Esophagus squamous epithelium (tissue), 4 donors: ENCODE measurements at regions not wholly inside any gene's neighbourhood (a gene's known extent, or its start where the extent isn't known, plus 50 kb on each side); places are given as distances from the start of the nearest gene placed in this dataset.

Experiments used
- POLR2A ChIP-seq, 4 donors: fragments of 450-650 bp; IDR thresholded peaks; one replicate each; pipeline ENCODE4 v1.6.1; 2017; ENCODE audit warnings: antibody characterized with exemption in 4 of 4, mild to moderate bottlenecking in 4 of 4, moderate library complexity in 3 of 4
- TF ChIP-seq, protein P1 (sequence below), 6 experiments: fragments of 450-650 bp in 4 of 6; fragments of 200-600 bp in 2 of 6; sonication (generic) in 2 of 6; IDR thresholded peaks; one replicate each; pipeline ENCODE4 v1.5.1; 2016 to 2019; ENCODE audit warnings: antibody characterized with exemption in 6 of 6, mild to moderate bottlenecking in 4 of 6, moderate library complexity in 4 of 6

GRCh38 chr5:38724301-38725030, 121.3 kb upstream of the OSMR start:
- TF ChIP-seq, protein P1, sequence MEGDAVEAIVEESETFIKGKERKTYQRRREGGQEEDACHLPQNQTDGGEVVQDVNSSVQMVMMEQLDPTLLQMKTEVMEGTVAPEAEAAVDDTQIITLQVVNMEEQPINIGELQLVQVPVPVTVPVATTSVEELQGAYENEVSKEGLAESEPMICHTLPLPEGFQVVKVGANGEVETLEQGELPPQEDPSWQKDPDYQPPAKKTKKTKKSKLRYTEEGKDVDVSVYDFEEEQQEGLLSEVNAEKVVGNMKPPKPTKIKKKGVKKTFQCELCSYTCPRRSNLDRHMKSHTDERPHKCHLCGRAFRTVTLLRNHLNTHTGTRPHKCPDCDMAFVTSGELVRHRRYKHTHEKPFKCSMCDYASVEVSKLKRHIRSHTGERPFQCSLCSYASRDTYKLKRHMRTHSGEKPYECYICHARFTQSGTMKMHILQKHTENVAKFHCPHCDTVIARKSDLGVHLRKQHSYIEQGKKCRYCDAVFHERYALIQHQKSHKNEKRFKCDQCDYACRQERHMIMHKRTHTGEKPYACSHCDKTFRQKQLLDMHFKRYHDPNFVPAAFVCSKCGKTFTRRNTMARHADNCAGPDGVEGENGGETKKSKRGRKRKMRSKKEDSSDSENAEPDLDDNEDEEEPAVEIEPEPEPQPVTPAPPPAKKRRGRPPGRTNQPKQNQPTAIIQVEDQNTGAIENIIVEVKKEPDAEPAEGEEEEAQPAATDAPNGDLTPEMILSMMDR (IDR thresholded peaks at IDR 0.05), result no peak
- TF ChIP-seq POLR2A (IDR thresholded peaks at IDR 0.05), result no peak
